OCI-LY1 (cell line): ENCODE measurements at regions not wholly inside any gene's neighbourhood (a gene's known extent, or its start where the extent isn't known, plus 50 kb on each side); places are given as distances from the start of the nearest gene placed in this dataset.

Experiments used
- CTCF ChIP-seq: fragments of 200-600 bp; sonication (generic), shearing (Covaris generic); IDR thresholded peaks from 2 replicates; pipeline ENCODE4 v1.5.1; 2017; ENCODE audit warnings: mild to moderate bottlenecking, antibody characterized with exemption, low read length, moderate library complexity, mixed read lengths
- EZH2 ChIP-seq: fragments of 200-600 bp; sonication (generic), shearing (Covaris generic); IDR thresholded peaks from 2 replicates; pipeline ENCODE4 v1.8.0; 2017; ENCODE audit warnings: borderline replicate concordance, mixed run types, mild to moderate bottlenecking, antibody characterized with exemption, low read length, moderate library complexity, mixed read lengths

- no peak for TF ChIP-seq EZH2
- no peak for TF ChIP-seq CTCF
These were observed 138.1 kb downstream of the SCG2 start for GRCh38 chr2:223464071-223464470.
